GM12892 (cell line): ENCODE measurements at regions not wholly inside any gene's neighbourhood (a gene's known extent, or its start where the extent isn't known, plus 50 kb on each side); places are given as distances from the start of the nearest gene placed in this dataset.

Experiments
- POLR2A ChIP-seq: IDR thresholded peaks from 2 replicates; pipeline ENCODE4 v1.6.1; 2011; ENCODE audit warnings: low read depth, low read length, control low read depth
- POLR2AphosphoS5 ChIP-seq: IDR thresholded peaks from 2 replicates; pipeline ENCODE4 v1.6.1; 2011; ENCODE audit warnings: low read depth, low read length, control low read depth

- TF ChIP-seq POLR2AphosphoS5 (no peak), POLR2A (no peak)
Measured at GRCh38 chr7:17230099-17230807, 68.2 kb upstream of the AHR start.
